ENCODE measurements at regions not wholly inside any gene's neighbourhood (a gene's known extent, or its start where the extent isn't known, plus 50 kb on each side); places are given as distances from the start of the nearest gene placed in this dataset.

GRCh38 chr14:85799668-85800067, 269.7 kb downstream of the FLRT2 start:
- DNase-seq: no peak
- H3K27ac Mint-ChIP-seq: no peak overlapping the region
- CTCF ChIA-PET: interaction anchor here (0.6 kb wide), 1 partner anchor 988 kb away, joined by 3 read pairs; no protein-coding TSS in a partner anchor
- intact Hi-C loops (cut with DNase I, micrococcal nuclease): no loop called here
- POLR2A ChIA-PET: no interaction called here
- H3K36me3 Mint-ChIP-seq (ENCODE audit: low read depth): no peaks in the 10 kb centered on the region
- no peak overlapping the region for H3K4me3 Mint-ChIP-seq
- peaks cover 1% of the 10 kb centered on the region for H3K27me3 Mint-ChIP-seq
- peaks cover 3% of the 10 kb centered on the region for H3K9me3 Mint-ChIP-seq (ENCODE audit: low read depth)
- ATAC-seq: no peak
- no peaks in the 10 kb centered on the region for H3K4me1 Mint-ChIP-seq

GRCh38 chr14:85798856-85799255, 268.9 kb downstream of the FLRT2 start:
- DNase-seq (no peak), ATAC-seq (no peak)
- Mint-ChIP-seq H3K27me3 (peaks cover 1% of the 10 kb centered on the region), H3K36me3 (ENCODE audit: low read depth) (no peaks in the 10 kb centered on the region), H3K4me3 (no peak overlapping the region), H3K27ac (no peak overlapping the region), H3K9me3 (ENCODE audit: low read depth) (peaks cover 3% of the 10 kb centered on the region), H3K4me1 (no peaks in the 10 kb centered on the region)
- ChIA-PET POLR2A (no interaction called here), CTCF (no interaction called here)
- intact Hi-C loops (cut with DNase I, micrococcal nuclease): no loop called here

- Mint-ChIP-seq H3K36me3 (ENCODE audit: low read depth) (no peaks in the 10 kb centered on the region), H3K27ac (no peak overlapping the region), H3K27me3 (peaks cover 3% of the 10 kb centered on the region), H3K4me3 (no peak overlapping the region), H3K9me3 (ENCODE audit: low read depth) (no peaks in the 10 kb centered on the region), H3K4me1 (peaks cover 6% of the 10 kb centered on the region)
- CTCF ChIA-PET: interaction anchor here (0.8 kb wide), 1 partner anchor 9 kb away, joined by 4 read pairs; no protein-coding TSS in a partner anchor
- ATAC-seq (no peak), DNase-seq (no peak)
- POLR2A ChIA-PET: no interaction called here
- intact Hi-C loops (cut with DNase I, micrococcal nuclease): no loop called here
Observed at GRCh38 chr14:85793533-85793932, 263.6 kb downstream of the FLRT2 start.

- H3K4me3 Mint-ChIP-seq: no peak overlapping the region
- no peaks in the 10 kb centered on the region for H3K36me3 Mint-ChIP-seq (ENCODE audit: low read depth)
- DNase-seq (no peak), ATAC-seq (no peak)
- H3K9me3 Mint-ChIP-seq (ENCODE audit: low read depth): no peaks in the 10 kb centered on the region
- no peak overlapping the region for H3K27ac Mint-ChIP-seq
- peaks cover 3% of the 10 kb centered on the region for H3K27me3 Mint-ChIP-seq
- CTCF ChIA-PET: no interaction called here
- POLR2A ChIA-PET: no interaction called here
- H3K4me1 Mint-ChIP-seq: peaks cover 6% of the 10 kb centered on the region
- intact Hi-C loops (cut with DNase I, micrococcal nuclease): no loop called here
Observed at GRCh38 chr14:85789506-85789905, 259.6 kb downstream of the FLRT2 start.

GRCh38 chr14:85788470-85789233, 258.7 kb downstream of the FLRT2 start:
- no peak for DNase-seq
- ATAC-seq: no peak
- intact Hi-C loops (cut with DNase I, micrococcal nuclease): no loop called here
- H3K27ac Mint-ChIP-seq: no peak overlapping the region
- ChIA-PET POLR2A (no interaction called here), CTCF (no interaction called here)
- peaks cover 6% of the 10 kb centered on the region for H3K4me1 Mint-ChIP-seq
- H3K9me3 Mint-ChIP-seq (ENCODE audit: low read depth): no peaks in the 10 kb centered on the region
- peaks cover 4% of the 10 kb centered on the region for H3K27me3 Mint-ChIP-seq
- H3K4me3 Mint-ChIP-seq: no peak overlapping the region
- H3K36me3 Mint-ChIP-seq (ENCODE audit: low read depth): no peaks in the 10 kb centered on the region

- DNase-seq (no peak), ATAC-seq (no peak)
- no peaks in the 10 kb centered on the region for H3K27me3 Mint-ChIP-seq
- no peaks in the 10 kb centered on the region for H3K36me3 Mint-ChIP-seq (ENCODE audit: low read depth)
- no peaks in the 10 kb centered on the region for H3K4me1 Mint-ChIP-seq
- ChIA-PET CTCF (no interaction called here), POLR2A (no interaction called here)
- no peak overlapping the region for H3K4me3 Mint-ChIP-seq
- intact Hi-C loops (cut with DNase I, micrococcal nuclease): no loop called here
- no peak overlapping the region for H3K27ac Mint-ChIP-seq
- H3K9me3 Mint-ChIP-seq (ENCODE audit: low read depth): no peaks in the 10 kb centered on the region
Observed at GRCh38 chr14:85766295-85766694, 236.4 kb downstream of the FLRT2 start.

- DNase-seq: no peak
- intact Hi-C loops (cut with DNase I, micrococcal nuclease): no loop called here
- no peak for ATAC-seq
- H3K4me3 Mint-ChIP-seq: no peak overlapping the region
- no peaks in the 10 kb centered on the region for H3K4me1 Mint-ChIP-seq
- H3K9me3 Mint-ChIP-seq (ENCODE audit: low read depth): peaks cover 1% of the 10 kb centered on the region
- POLR2A ChIA-PET: no interaction called here
- H3K27ac Mint-ChIP-seq: no peak overlapping the region
- no peaks in the 10 kb centered on the region for H3K27me3 Mint-ChIP-seq
- CTCF ChIA-PET: no interaction called here
- no peaks in the 10 kb centered on the region for H3K36me3 Mint-ChIP-seq (ENCODE audit: low read depth)
Observed at GRCh38 chr14:85764822-85765221, 234.9 kb downstream of the FLRT2 start.

GRCh38 chr14:85762526-85762925, 232.6 kb downstream of the FLRT2 start:
- CTCF ChIA-PET: no interaction called here
- POLR2A ChIA-PET: no interaction called here

GRCh38 chr14:85752175-85752574, 222.2 kb downstream of the FLRT2 start:
- Mint-ChIP-seq H3K27ac (no peak overlapping the region), H3K4me1 (no peaks in the 10 kb centered on the region), H3K27me3 (no peaks in the 10 kb centered on the region), H3K9me3 (ENCODE audit: low read depth) (no peaks in the 10 kb centered on the region), H3K36me3 (ENCODE audit: low read depth) (no peaks in the 10 kb centered on the region), H3K4me3 (no peak overlapping the region)
- POLR2A ChIA-PET: no interaction called here
- CTCF ChIA-PET: no interaction called here
- intact Hi-C loops (cut with DNase I, micrococcal nuclease): no loop called here
- ATAC-seq: no peak
- no peak for DNase-seq

More at GRCh38 chr14:85762526-85762925, 232.6 kb downstream of the FLRT2 start:
- Mint-ChIP-seq H3K27ac (no peak overlapping the region), H3K4me3 (no peak overlapping the region), H3K27me3 (no peaks in the 10 kb centered on the region), H3K4me1 (no peaks in the 10 kb centered on the region), H3K36me3 (ENCODE audit: low read depth) (no peaks in the 10 kb centered on the region), H3K9me3 (ENCODE audit: low read depth) (peaks cover 1% of the 10 kb centered on the region)
- intact Hi-C loops (cut with DNase I, micrococcal nuclease): no loop called here
- DNase-seq (no peak), ATAC-seq (no peak)

GRCh38 chr14:85744573-85744972, 214.6 kb downstream of the FLRT2 start:
- POLR2A ChIA-PET: no interaction called here
- peaks cover 2% of the 10 kb centered on the region for H3K9me3 Mint-ChIP-seq (ENCODE audit: low read depth)
- no peaks in the 10 kb centered on the region for H3K4me1 Mint-ChIP-seq
- intact Hi-C loops (cut with DNase I, micrococcal nuclease): no loop called here
- CTCF ChIA-PET: no interaction called here
- H3K27ac Mint-ChIP-seq: no peak overlapping the region
- H3K36me3 Mint-ChIP-seq (ENCODE audit: low read depth): no peaks in the 10 kb centered on the region
- H3K4me3 Mint-ChIP-seq: no peak overlapping the region
- H3K27me3 Mint-ChIP-seq: no peaks in the 10 kb centered on the region
- no peak for DNase-seq
- ATAC-seq: no peak

- ChIA-PET POLR2A (no interaction called here), CTCF (interaction anchor here (0.7 kb wide), 1 partner anchor 768 kb away, joined by 3 read pairs; no protein-coding TSS in a partner anchor)
- Mint-ChIP-seq H3K4me1 (no peaks in the 10 kb centered on the region), H3K36me3 (ENCODE audit: low read depth) (no peaks in the 10 kb centered on the region), H3K4me3 (no peak overlapping the region), H3K27me3 (no peaks in the 10 kb centered on the region), H3K27ac (no peak overlapping the region), H3K9me3 (ENCODE audit: low read depth) (no peaks in the 10 kb centered on the region)
- ATAC-seq (no peak), DNase-seq (no peak)
- intact Hi-C loops (cut with DNase I, micrococcal nuclease): no loop called here
Observed at GRCh38 chr14:85732031-85732430, 202.1 kb downstream of the FLRT2 start.

GRCh38 chr14:85731186-85731585, 201.2 kb downstream of the FLRT2 start:
- Mint-ChIP-seq H3K4me1 (no peaks in the 10 kb centered on the region), H3K27me3 (no peaks in the 10 kb centered on the region), H3K9me3 (ENCODE audit: low read depth) (no peaks in the 10 kb centered on the region), H3K36me3 (ENCODE audit: low read depth) (no peaks in the 10 kb centered on the region), H3K27ac (no peak overlapping the region), H3K4me3 (no peak overlapping the region)
- CTCF ChIA-PET: interaction anchor here (0.7 kb wide), 1 partner anchor 768 kb away, joined by 3 read pairs; no protein-coding TSS in a partner anchor
- DNase-seq: no peak
- POLR2A ChIA-PET: no interaction called here
- no peak for ATAC-seq
- intact Hi-C loops (cut with DNase I, micrococcal nuclease): no loop called here
